OCI-LY3 (cell line): ENCODE measurements at regions not wholly inside any gene's neighbourhood (a gene's known extent, or its start where the extent isn't known, plus 50 kb on each side); places are given as distances from the start of the nearest gene placed in this dataset.

Source experiments
- EZH2phosphoT487 ChIP-seq: fragments of 200-600 bp; shearing (Covaris generic); IDR thresholded peaks from 2 replicates; pipeline ENCODE4 v1.6.1; 2018; ENCODE audit warnings: antibody characterized with exemption, mixed run types, low read depth
- TF ChIP-seq, protein P1 (sequence below): fragments of 200-600, 300-600 bp; sonication (generic); IDR thresholded peaks from 2 replicates; pipeline ENCODE4 v1.5.1; 2014; ENCODE audit warnings: antibody characterized with exemption, low read length, low read depth

DNA sequence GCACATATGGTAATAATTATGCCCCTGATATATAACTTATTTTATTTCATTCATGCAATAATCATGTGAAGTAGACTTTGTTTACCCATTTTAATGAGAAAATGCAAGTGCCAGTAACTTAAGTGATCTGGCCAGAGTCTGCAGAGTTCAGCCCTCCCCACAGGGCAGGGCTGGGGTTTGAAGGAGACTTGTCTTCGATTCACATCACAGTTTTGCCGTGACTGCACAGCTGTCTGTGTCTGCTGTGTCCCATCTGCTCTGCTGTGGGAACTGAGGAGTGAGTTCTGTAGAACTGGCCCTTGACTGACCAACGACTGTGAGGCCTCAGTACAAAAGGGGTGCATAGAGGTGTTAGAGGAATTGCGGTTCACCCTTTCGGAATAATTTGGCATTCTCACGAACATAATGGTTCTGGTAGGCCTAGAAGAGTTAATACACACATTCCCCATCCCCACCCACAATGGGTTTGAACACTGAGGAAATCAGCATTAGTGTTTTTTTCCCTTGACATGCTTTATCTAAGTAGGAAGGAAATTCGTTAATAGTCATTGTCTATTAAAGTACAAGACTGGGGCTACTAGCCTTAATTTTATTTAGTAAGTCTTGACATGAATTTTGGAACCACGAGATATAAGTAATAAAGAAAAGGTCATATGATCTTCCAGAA, 113.6 kb upstream of the MON1B start:
- TF ChIP-seq, protein P1, sequence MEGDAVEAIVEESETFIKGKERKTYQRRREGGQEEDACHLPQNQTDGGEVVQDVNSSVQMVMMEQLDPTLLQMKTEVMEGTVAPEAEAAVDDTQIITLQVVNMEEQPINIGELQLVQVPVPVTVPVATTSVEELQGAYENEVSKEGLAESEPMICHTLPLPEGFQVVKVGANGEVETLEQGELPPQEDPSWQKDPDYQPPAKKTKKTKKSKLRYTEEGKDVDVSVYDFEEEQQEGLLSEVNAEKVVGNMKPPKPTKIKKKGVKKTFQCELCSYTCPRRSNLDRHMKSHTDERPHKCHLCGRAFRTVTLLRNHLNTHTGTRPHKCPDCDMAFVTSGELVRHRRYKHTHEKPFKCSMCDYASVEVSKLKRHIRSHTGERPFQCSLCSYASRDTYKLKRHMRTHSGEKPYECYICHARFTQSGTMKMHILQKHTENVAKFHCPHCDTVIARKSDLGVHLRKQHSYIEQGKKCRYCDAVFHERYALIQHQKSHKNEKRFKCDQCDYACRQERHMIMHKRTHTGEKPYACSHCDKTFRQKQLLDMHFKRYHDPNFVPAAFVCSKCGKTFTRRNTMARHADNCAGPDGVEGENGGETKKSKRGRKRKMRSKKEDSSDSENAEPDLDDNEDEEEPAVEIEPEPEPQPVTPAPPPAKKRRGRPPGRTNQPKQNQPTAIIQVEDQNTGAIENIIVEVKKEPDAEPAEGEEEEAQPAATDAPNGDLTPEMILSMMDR, result no peak
- TF ChIP-seq EZH2phosphoT487, result no peak
